ENCODE measurements at regions not wholly inside any gene's neighbourhood (a gene's known extent, or its start where the extent isn't known, plus 50 kb on each side); places are given as distances from the start of the nearest gene placed in this dataset.

DNA sequence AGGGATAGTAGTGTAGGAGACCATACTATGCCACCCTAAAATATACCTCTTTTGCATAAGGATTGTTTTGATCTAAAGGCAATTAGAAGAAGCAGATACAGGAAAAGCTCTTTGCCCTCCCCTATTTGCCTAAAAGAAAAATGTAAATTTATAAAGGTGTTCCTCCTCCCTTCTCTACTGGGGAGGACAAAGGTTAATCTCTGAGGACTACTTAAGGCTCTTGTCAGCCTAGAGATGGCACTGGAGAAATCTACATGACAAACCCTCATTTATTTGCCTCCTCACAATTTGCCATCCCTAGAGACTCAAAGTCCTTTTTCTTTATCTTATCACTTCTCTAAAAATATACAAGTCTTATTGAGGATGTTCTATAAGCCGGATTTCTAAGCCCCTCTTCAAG lies 1021.8 kb downstream of the STPG2 start:
- TF ChIP-seq EZH2 (IDR thresholded peaks at IDR 0.05; ENCODE audit: low read depth, unreplicated experiment), result no peak
- TF ChIP-seq, protein P1, sequence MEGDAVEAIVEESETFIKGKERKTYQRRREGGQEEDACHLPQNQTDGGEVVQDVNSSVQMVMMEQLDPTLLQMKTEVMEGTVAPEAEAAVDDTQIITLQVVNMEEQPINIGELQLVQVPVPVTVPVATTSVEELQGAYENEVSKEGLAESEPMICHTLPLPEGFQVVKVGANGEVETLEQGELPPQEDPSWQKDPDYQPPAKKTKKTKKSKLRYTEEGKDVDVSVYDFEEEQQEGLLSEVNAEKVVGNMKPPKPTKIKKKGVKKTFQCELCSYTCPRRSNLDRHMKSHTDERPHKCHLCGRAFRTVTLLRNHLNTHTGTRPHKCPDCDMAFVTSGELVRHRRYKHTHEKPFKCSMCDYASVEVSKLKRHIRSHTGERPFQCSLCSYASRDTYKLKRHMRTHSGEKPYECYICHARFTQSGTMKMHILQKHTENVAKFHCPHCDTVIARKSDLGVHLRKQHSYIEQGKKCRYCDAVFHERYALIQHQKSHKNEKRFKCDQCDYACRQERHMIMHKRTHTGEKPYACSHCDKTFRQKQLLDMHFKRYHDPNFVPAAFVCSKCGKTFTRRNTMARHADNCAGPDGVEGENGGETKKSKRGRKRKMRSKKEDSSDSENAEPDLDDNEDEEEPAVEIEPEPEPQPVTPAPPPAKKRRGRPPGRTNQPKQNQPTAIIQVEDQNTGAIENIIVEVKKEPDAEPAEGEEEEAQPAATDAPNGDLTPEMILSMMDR (conservative IDR thresholded peaks at IDR 0.05; ENCODE audit: low read depth in 2 of 2), result no peak
- TF ChIP-seq POLR2AphosphoS5 (IDR thresholded peaks at IDR 0.05; ENCODE audit: low read depth), result no peak
- TF ChIP-seq EZH2phosphoT487 (IDR thresholded peaks at IDR 0.05; ENCODE audit: unreplicated experiment), result no peak
- TF ChIP-seq CREB1 (CRISPR knock-in tag; IDR thresholded peaks at IDR 0.05; ENCODE audit: low read depth), result no peak
- TF ChIP-seq JUNB (IDR thresholded peaks at IDR 0.05; ENCODE audit: unreplicated experiment), result no peak
- TF ChIP-seq, protein P2, sequence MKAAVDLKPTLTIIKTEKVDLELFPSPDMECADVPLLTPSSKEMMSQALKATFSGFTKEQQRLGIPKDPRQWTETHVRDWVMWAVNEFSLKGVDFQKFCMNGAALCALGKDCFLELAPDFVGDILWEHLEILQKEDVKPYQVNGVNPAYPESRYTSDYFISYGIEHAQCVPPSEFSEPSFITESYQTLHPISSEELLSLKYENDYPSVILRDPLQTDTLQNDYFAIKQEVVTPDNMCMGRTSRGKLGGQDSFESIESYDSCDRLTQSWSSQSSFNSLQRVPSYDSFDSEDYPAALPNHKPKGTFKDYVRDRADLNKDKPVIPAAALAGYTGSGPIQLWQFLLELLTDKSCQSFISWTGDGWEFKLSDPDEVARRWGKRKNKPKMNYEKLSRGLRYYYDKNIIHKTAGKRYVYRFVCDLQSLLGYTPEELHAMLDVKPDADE (IDR thresholded peaks at IDR 0.05), result no peak
- TF ChIP-seq, protein P3, sequence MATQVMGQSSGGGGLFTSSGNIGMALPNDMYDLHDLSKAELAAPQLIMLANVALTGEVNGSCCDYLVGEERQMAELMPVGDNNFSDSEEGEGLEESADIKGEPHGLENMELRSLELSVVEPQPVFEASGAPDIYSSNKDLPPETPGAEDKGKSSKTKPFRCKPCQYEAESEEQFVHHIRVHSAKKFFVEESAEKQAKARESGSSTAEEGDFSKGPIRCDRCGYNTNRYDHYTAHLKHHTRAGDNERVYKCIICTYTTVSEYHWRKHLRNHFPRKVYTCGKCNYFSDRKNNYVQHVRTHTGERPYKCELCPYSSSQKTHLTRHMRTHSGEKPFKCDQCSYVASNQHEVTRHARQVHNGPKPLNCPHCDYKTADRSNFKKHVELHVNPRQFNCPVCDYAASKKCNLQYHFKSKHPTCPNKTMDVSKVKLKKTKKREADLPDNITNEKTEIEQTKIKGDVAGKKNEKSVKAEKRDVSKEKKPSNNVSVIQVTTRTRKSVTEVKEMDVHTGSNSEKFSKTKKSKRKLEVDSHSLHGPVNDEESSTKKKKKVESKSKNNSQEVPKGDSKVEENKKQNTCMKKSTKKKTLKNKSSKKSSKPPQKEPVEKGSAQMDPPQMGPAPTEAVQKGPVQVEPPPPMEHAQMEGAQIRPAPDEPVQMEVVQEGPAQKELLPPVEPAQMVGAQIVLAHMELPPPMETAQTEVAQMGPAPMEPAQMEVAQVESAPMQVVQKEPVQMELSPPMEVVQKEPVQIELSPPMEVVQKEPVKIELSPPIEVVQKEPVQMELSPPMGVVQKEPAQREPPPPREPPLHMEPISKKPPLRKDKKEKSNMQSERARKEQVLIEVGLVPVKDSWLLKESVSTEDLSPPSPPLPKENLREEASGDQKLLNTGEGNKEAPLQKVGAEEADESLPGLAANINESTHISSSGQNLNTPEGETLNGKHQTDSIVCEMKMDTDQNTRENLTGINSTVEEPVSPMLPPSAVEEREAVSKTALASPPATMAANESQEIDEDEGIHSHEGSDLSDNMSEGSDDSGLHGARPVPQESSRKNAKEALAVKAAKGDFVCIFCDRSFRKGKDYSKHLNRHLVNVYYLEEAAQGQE (IDR thresholded peaks at IDR 0.05; ENCODE audit: unreplicated experiment), result no peak
- TF ChIP-seq ZNF331 (CRISPR knock-in tag; IDR thresholded peaks at IDR 0.05; ENCODE audit: low read depth), result no peak

Data from GM23338 (cell line).